ENCODE measurements at regions not wholly inside any gene's neighbourhood (a gene's known extent, or its start where the extent isn't known, plus 50 kb on each side); places are given as distances from the start of the nearest gene placed in this dataset.

DNA sequence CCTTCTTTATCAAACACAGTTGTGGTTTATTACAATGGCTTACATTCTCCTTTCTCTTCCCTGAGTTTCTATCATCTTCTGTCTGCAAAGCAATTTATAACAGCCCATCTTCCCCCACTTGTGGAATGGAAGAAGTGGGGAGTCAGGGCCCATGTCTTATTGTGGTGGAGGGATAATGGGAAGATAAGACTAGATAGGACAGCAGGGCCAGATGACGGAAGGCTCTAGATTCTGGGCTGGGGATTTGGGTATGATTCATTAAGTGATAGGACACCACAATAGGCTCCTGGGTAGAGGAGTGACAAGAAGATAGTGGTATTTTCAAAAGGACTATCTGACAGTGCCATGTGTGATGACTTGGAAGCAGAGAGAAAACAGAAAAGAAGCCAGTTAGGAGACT is 450.6 kb downstream of the TTLL7 start:
- H3K79me2 ChIP-seq (ENCODE audit: low read depth): no peaks in the 10 kb centered on the region
- no peak overlapping the region for H3K9ac ChIP-seq
- H3K27ac ChIP-seq: no peak overlapping the region
- H3K27me3 ChIP-seq: no peaks in the 10 kb centered on the region
- no peaks in the 10 kb centered on the region for H3K36me3 Mint-ChIP-seq
- H3K4me3 Mint-ChIP-seq: no peak overlapping the region
- H3F3A ChIP-seq (ENCODE audit: low read depth): no peaks in the 10 kb centered on the region
- H3K4me2 ChIP-seq: no peak overlapping the region
- H2AFZ ChIP-seq (replicated peaks): no peak overlapping the region
- no peaks in the 10 kb centered on the region for H3K27me3 Mint-ChIP-seq (ENCODE audit: insufficient read depth, low read depth)
- H3K4me1 Mint-ChIP-seq: no peaks in the 10 kb centered on the region
- no peaks in the 10 kb centered on the region for H4K20me1 ChIP-seq (ENCODE audit: low read depth)
- no peaks in the 10 kb centered on the region for H3K9me3 ChIP-seq (ENCODE audit: low read depth)
- peaks cover 2% of the 10 kb centered on the region for H3K9me3 Mint-ChIP-seq
- H3K36me3 ChIP-seq: no peaks in the 10 kb centered on the region
- H3K4me3 ChIP-seq: no peak overlapping the region
- no peaks in the 10 kb centered on the region for H3K4me1 ChIP-seq
- no peak for DNase-seq (ENCODE audit: low spot score)
- TF ChIP-seq, protein P1, sequence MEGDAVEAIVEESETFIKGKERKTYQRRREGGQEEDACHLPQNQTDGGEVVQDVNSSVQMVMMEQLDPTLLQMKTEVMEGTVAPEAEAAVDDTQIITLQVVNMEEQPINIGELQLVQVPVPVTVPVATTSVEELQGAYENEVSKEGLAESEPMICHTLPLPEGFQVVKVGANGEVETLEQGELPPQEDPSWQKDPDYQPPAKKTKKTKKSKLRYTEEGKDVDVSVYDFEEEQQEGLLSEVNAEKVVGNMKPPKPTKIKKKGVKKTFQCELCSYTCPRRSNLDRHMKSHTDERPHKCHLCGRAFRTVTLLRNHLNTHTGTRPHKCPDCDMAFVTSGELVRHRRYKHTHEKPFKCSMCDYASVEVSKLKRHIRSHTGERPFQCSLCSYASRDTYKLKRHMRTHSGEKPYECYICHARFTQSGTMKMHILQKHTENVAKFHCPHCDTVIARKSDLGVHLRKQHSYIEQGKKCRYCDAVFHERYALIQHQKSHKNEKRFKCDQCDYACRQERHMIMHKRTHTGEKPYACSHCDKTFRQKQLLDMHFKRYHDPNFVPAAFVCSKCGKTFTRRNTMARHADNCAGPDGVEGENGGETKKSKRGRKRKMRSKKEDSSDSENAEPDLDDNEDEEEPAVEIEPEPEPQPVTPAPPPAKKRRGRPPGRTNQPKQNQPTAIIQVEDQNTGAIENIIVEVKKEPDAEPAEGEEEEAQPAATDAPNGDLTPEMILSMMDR (IDR thresholded peaks at IDR 0.05): no peak
- TF ChIP-seq EZH2 (IDR thresholded peaks at IDR 0.05) (no peak), EZH2phosphoT487 (IDR thresholded peaks at IDR 0.05) (no peak)
- no peak overlapping the region for H3K27ac Mint-ChIP-seq

DNA sequence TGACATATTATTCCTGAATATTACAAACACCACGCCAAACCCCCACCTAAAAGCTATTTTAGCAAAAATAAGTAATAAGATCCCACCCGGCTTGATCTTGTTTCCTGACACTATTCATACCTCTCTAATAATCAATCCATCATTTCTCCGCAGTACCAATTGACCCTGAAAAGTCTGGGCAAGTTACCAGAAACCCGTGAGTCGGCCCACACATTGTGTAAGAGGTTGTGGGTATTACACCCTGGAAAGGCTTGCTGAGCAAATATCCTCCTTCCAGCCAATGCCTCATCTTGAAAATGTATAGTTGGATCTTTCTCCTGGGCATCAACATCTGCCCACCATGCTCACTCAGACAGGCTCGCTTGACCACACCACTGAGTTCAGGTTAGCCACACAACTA is 451.0 kb downstream of the TTLL7 start:
- no peak overlapping the region for H2AFZ ChIP-seq (replicated peaks)
- no peak overlapping the region for H3K27ac Mint-ChIP-seq
- H3K36me3 ChIP-seq: no peaks in the 10 kb centered on the region
- H3K27me3 Mint-ChIP-seq (ENCODE audit: insufficient read depth, low read depth): no peaks in the 10 kb centered on the region
- H3K27ac ChIP-seq: no peak overlapping the region
- H3K9me3 Mint-ChIP-seq: peaks cover 2% of the 10 kb centered on the region
- H3K4me1 ChIP-seq: no peaks in the 10 kb centered on the region
- H3F3A ChIP-seq (ENCODE audit: low read depth): no peaks in the 10 kb centered on the region
- no peak overlapping the region for H3K4me2 ChIP-seq
- H4K20me1 ChIP-seq (ENCODE audit: low read depth): no peaks in the 10 kb centered on the region
- H3K4me3 ChIP-seq: no peak overlapping the region
- no peaks in the 10 kb centered on the region for H3K27me3 ChIP-seq
- H3K9ac ChIP-seq: no peak overlapping the region
- no peaks in the 10 kb centered on the region for H3K9me3 ChIP-seq (ENCODE audit: low read depth)
- H3K4me3 Mint-ChIP-seq: no peak overlapping the region
- TF ChIP-seq, protein P1 (IDR thresholded peaks at IDR 0.05): no peak
- TF ChIP-seq EZH2 (IDR thresholded peaks at IDR 0.05) (no peak), EZH2phosphoT487 (IDR thresholded peaks at IDR 0.05) (no peak)
- no peaks in the 10 kb centered on the region for H3K36me3 Mint-ChIP-seq
- H3K79me2 ChIP-seq (ENCODE audit: low read depth): no peaks in the 10 kb centered on the region
- no peaks in the 10 kb centered on the region for H3K4me1 Mint-ChIP-seq
- no peak for DNase-seq (ENCODE audit: low spot score)

DNA sequence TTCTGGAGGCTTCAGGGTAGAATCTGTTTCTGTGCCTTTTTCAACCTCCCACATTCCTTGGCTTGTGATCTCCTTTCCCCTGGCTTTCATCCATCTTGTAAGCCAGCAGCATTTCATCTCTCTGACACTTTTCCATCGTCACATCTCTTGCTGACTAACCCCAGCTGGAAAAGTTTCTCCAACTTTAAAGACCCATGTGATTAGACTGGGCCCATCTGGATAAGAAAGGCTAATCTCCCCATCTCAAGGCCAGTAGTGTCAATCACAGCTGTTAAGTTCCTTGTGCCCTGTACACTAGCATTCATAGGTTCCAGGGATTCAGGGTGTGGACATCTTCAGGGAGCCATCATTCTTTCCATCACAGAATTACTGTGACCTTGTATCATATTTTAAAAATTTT is 452.1 kb downstream of the TTLL7 start:
- no peaks in the 10 kb centered on the region for H3K4me1 Mint-ChIP-seq
- H3K27ac ChIP-seq: no peak overlapping the region
- no peaks in the 10 kb centered on the region for H3K27me3 Mint-ChIP-seq (ENCODE audit: insufficient read depth, low read depth)
- no peaks in the 10 kb centered on the region for H3K36me3 Mint-ChIP-seq
- TF ChIP-seq, protein P1 (IDR thresholded peaks at IDR 0.05): no peak
- TF ChIP-seq EZH2 (IDR thresholded peaks at IDR 0.05): no peak
- TF ChIP-seq EZH2phosphoT487 (IDR thresholded peaks at IDR 0.05): no peak
- H3K4me3 Mint-ChIP-seq: no peak overlapping the region
- no peaks in the 10 kb centered on the region for H3K36me3 ChIP-seq
- no peaks in the 10 kb centered on the region for H3K27me3 ChIP-seq
- peaks cover 2% of the 10 kb centered on the region for H3K9me3 Mint-ChIP-seq
- no peaks in the 10 kb centered on the region for H3K4me1 ChIP-seq
- no peaks in the 10 kb centered on the region for H3K79me2 ChIP-seq (ENCODE audit: low read depth)
- H3F3A ChIP-seq (ENCODE audit: low read depth): no peaks in the 10 kb centered on the region
- H2AFZ ChIP-seq (replicated peaks): no peak overlapping the region
- no peaks in the 10 kb centered on the region for H4K20me1 ChIP-seq (ENCODE audit: low read depth)
- DNase-seq (ENCODE audit: low spot score): no peak
- H3K9ac ChIP-seq: no peak overlapping the region
- no peaks in the 10 kb centered on the region for H3K9me3 ChIP-seq (ENCODE audit: low read depth)
- no peak overlapping the region for H3K4me3 ChIP-seq
- H3K4me2 ChIP-seq: no peak overlapping the region
- H3K27ac Mint-ChIP-seq: no peak overlapping the region
